HFFc6 (cell line): ENCODE measurements at regions not wholly inside any gene's neighbourhood (a gene's known extent, or its start where the extent isn't known, plus 50 kb on each side); places are given as distances from the start of the nearest gene placed in this dataset.

Source experiments
- DNase-seq: peaks from one replicate; pipeline ENCODE4 v3.0.0-alpha.2; 2018
- H3K27ac Mint-ChIP-seq: 2 replicates; pipeline ENCODE4 v1.8.0; 2020; ENCODE audit warnings: mild to moderate bottlenecking, mixed read lengths
- H3K27me3 Mint-ChIP-seq: 2 replicates; pipeline ENCODE4 v1.8.0; 2021; ENCODE audit warnings: mild to moderate bottlenecking, moderate library complexity, mixed read lengths; ENCODE audit not compliant: insufficient read depth
- H3K36me3 Mint-ChIP-seq: 2 replicates; pipeline ENCODE4 v1.8.0; 2021; ENCODE audit warnings: low read depth, mixed read lengths
- H3K4me1 Mint-ChIP-seq: 2 replicates; pipeline ENCODE4 v1.8.0; 2020; ENCODE audit warnings: low read depth, mixed read lengths
- H3K4me3 Mint-ChIP-seq: 2 replicates; pipeline ENCODE4 v1.8.0; 2020; ENCODE audit warnings: mild to moderate bottlenecking, moderate library complexity, mixed read lengths
- H3K9me3 Mint-ChIP-seq: 2 replicates; pipeline ENCODE4 v1.8.0; 2020; ENCODE audit warnings: mild to moderate bottlenecking, mixed read lengths
- TF ChIP-seq, protein P1 (sequence below): fragments of 200-600 bp; sonication (generic); IDR thresholded peaks from 2 replicates; pipeline ENCODE4 v1.5.0; 2021; ENCODE audit warnings: antibody characterized with exemption, mild to moderate bottlenecking

DNA sequence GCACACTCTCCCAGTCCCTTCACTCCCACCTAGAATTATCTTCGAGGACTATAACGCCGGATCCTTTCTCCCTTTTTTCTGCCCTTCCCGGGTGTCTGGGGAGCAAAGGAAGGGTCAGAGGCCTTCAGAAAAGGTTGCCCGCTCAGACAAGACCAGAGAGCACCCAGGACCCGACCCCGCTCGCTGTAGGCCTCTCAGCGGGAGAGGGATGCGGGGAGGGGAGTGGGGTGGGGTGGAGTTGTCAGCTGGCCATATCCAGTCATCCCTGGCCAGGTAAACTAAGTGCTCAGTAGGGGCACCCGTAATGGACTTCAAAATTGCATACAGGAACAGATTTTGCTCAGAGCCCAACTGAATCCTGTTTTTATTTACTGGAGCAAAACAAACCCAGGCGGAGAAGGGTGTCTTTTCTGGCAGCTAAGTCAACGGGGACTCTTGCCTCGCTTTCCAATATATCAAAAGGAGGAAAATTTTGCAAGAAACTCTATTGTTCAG is 65.0 kb downstream of the NOL4 start:
- Mint-ChIP-seq H3K36me3 (no peaks in the 10 kb centered on the region), H3K4me3 (no peak overlapping the region), H3K27ac (no peak overlapping the region), H3K9me3 (peaks cover 9% of the 10 kb centered on the region; the same call in 1 of the 2 replicates), H3K27me3 (peaks cover 2% of the 10 kb centered on the region; the same call in 1 of the 2 replicates), H3K4me1 (no peaks in the 10 kb centered on the region)
- TF ChIP-seq, protein P1, sequence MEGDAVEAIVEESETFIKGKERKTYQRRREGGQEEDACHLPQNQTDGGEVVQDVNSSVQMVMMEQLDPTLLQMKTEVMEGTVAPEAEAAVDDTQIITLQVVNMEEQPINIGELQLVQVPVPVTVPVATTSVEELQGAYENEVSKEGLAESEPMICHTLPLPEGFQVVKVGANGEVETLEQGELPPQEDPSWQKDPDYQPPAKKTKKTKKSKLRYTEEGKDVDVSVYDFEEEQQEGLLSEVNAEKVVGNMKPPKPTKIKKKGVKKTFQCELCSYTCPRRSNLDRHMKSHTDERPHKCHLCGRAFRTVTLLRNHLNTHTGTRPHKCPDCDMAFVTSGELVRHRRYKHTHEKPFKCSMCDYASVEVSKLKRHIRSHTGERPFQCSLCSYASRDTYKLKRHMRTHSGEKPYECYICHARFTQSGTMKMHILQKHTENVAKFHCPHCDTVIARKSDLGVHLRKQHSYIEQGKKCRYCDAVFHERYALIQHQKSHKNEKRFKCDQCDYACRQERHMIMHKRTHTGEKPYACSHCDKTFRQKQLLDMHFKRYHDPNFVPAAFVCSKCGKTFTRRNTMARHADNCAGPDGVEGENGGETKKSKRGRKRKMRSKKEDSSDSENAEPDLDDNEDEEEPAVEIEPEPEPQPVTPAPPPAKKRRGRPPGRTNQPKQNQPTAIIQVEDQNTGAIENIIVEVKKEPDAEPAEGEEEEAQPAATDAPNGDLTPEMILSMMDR = no peak
- DNase-seq = no peak

DNA sequence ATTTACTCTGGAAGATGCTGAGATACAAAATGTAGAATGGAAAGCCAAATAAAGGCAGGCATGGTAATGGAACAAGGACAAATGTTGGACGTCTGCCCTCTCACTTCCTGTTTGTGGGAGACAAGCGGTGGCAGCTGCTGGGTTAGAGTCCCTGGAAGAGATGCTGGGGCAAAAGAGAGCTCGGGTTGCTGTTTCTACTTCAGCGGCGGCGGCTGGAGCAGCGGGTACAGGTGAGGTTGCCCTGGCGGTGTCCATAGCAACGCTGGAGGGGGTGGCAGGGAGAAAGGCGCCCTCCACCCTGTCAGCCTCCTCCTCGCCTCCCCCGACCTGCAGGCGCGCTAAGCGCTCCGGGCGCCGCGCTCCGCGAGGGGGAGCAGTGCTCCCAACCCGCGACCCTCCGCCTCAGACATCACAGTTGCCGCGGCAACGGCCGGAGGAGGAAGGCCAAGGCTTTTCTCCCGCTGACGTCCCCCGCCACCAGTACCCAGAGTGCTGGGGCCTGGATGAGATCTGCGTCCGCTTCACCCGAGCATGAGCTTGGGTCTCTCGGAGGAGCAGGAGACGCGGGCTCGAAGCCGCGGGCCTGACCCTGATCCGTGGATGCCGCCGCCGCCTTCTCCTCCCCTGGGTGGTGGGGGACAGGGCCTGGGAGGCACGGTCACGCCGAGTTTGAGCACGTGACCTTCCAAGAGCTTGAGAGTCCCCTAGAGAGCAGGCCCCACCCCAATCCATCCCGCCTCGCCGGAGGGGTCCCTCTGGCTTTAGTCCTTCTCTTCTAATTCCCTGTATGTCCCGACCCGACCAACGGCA is 65.6 kb downstream of the NOL4 start:
- Mint-ChIP-seq H3K4me1 (no peaks in the 10 kb centered on the region; the same call in 1 of the 2 replicates), H3K36me3 (no peaks in the 10 kb centered on the region), H3K4me3 (no peak overlapping the region), H3K27ac (no peak overlapping the region), H3K9me3 (peaks cover 9% of the 10 kb centered on the region; the same call in 1 of the 2 replicates), H3K27me3 (peaks cover 2% of the 10 kb centered on the region; the same call in 1 of the 2 replicates)
- no peak for DNase-seq
- TF ChIP-seq, protein P1 = no peak

DNA sequence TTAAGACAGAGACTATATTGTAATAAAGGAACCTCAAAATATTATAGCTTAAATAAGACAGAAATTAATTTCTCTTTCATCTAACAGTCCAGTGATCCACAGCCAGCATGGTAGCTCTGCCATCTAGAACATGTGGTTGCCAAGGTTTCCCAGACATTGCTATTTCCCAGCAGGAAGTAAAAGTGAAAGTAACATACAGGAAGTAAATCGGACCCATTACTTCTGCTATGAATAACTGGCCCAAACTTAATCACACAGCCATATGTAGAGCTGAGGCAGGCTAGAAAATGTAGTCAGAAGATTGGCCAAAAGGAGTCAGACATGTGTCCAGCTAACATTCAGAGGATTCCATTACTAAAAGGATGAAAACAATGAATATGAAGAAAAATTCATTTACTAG is 71.0 kb downstream of the NOL4 start:
- no peaks in the 10 kb centered on the region for H3K36me3 Mint-ChIP-seq
- H3K4me1 Mint-ChIP-seq = no peaks in the 10 kb centered on the region; the same call in 1 of the 2 replicates
- no peaks in the 10 kb centered on the region for H3K27me3 Mint-ChIP-seq
- H3K27ac Mint-ChIP-seq = no peak overlapping the region
- no peak for DNase-seq
- H3K9me3 Mint-ChIP-seq = peaks cover 13% of the 10 kb centered on the region
- peak overlapping the region; percentile 51 for H3K4me3 Mint-ChIP-seq
- TF ChIP-seq, protein P1 = no peak

DNA sequence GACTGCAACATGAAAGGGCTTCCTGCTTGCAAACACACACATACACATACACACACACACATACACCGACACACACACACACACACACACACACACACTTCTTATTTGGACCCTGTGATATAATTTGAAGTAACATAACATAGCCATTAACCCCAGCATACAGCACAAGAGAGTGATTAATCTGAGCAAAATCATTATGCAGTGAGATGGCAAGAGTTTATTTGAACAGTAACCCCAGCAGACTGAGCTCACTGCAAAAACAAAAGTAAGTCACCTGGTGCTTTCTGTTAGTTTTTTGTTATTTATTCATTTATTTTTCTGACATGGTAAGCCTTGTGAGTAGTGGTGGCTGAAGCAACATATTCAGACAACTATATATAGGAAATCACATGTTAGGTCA is 93.7 kb downstream of the NOL4 start:
- Mint-ChIP-seq H3K4me3 (no peak overlapping the region), H3K27me3 (no peaks in the 10 kb centered on the region), H3K27ac (no peak overlapping the region), H3K4me1 (no peaks in the 10 kb centered on the region), H3K36me3 (no peaks in the 10 kb centered on the region), H3K9me3 (peaks cover 7% of the 10 kb centered on the region)
- TF ChIP-seq, protein P1 = no peak
- no peak for DNase-seq

DNA sequence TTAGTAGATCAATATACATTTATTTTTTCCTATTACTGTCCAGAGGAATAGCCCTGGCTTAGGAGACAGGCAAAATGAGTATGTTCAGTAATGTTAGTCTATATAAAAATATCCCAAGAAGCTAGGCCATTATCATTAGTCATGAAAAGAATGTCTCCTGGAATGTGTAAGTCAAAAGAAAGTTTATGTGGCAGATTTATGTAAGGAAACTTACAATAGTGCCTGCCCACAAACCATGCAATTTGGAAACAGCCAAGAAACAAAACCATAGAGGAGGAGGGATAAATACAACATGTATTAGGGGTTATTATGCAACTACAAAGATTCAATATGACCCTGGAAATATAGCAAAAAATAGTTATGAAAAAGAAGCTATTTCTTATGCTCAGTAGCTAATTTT is 96.3 kb downstream of the NOL4 start:
- no peaks in the 10 kb centered on the region for H3K4me1 Mint-ChIP-seq
- no peaks in the 10 kb centered on the region for H3K36me3 Mint-ChIP-seq
- no peak overlapping the region for H3K27ac Mint-ChIP-seq
- H3K4me3 Mint-ChIP-seq = no peak overlapping the region
- TF ChIP-seq, protein P1 = no peak
- H3K27me3 Mint-ChIP-seq = no peaks in the 10 kb centered on the region
- no peak for DNase-seq
- H3K9me3 Mint-ChIP-seq = peaks cover 6% of the 10 kb centered on the region; the same call in 1 of the 2 replicates
